GM18858 (cell line): ENCODE measurements at regions not wholly inside any gene's neighbourhood (a gene's known extent, or its start where the extent isn't known, plus 50 kb on each side); places are given as distances from the start of the nearest gene placed in this dataset.

Experiments used
- ATAC-seq: cut with Tn5 transposase; IDR thresholded peaks from one replicate; pipeline ENCODE4 v1.9.1; 2021; ENCODE audit not compliant: unreplicated experiment

DNA sequence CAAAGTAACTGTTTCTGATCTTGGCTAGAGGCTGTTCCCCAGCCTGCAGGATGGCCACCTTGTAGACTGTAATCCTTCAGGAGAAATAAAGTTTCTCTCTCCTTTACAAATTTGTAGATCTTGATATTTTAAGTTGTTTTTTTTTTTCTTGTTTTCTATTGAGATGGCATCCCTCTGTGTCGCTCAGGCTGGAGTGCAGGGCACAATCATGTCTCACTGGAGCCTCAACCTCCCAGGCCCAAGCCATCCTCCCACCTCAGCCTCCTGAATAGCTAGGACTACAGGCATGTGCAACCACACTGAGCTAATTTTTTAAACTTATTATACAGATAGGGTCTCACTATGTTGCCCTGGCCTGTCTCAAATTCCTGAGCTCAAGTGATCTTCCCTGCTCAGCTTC lies 389.8 kb upstream of the LRRC4C start:
- no peak for ATAC-seq

GRCh38 chr11:41851743-41852142 lies 392.3 kb upstream of the LRRC4C start:
- no peak for ATAC-seq

DNA sequence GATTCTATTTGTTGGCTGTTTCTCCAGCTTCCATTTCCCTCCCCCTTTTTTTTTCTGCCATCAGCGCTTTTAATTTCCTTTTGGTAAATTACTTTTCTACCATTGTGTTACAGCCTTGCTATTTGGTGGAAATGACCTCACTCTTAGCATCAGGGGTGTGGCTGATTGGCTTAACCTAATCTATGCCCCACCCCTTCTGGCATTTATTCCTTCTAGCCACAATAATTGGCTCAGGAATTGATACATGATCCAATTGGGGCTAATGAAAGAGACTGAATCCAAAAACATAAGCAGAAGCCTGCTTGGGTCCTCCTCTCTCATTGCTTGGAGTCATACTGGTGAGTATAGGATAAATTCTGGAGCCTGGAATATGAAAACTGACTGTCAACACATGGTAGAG lies 402.4 kb upstream of the LRRC4C start:
- no peak for ATAC-seq

- ATAC-seq: no peak
Measured at GRCh38 chr11:41866525-41866924, 407.1 kb upstream of the LRRC4C start.

DNA sequence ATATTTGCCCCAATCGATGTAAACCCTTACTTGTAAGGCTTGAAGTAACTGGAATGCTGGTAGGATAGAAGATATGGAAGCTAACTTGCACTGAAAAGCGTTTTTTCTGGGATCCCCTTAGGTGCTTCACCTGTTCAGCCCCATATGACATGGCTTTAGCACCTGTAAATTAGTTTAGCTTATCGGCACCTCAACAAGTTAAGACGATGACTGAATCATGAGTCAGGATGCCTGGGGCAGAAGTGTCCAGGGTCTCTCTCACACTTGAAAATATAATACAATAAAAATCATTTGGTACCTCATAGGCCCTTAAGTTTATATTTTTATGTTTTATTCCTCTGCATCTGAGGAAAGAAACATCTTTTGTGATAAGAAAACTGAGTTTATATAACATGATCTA lies 409.2 kb upstream of the LRRC4C start:
- ATAC-seq: no peak

DNA sequence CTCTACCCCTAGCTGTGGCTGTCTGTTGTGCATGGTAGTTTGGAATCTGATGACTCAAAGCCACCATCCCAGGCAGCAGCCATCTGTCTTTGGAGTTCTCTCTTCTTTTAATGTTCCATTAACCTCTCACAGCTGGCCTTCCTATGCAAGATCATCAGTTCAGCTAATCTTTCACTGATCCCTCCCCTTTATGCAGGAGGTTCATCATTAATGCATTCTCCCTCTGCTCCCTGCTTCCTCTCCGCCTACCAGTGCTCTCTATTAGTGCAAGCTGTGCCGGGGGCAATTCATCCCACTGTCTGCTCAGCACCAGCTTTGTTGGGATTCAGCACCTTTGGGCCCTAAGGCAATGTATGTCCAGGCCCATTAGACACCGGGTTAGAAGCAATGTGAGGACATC lies 413.0 kb upstream of the LRRC4C start:
- ATAC-seq: no peak

DNA sequence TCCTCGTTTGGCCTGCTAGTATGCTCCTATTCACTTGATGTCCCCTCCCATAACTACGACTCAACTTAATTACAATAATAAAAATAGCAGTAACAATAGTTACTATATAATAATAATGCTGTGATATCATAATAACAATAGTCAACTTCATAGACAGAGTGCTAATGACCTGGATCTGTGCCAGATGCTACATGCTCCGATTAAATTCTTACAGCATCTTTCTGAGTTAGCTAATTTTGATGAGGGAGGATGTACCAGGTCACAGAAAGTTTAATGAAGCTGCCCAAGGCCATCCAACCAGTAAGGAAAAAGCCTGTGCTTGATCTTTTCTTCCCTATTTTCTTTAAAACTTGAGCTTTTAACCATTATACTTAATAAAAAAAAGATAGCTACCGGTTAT lies 413.4 kb upstream of the LRRC4C start:
- ATAC-seq: no peak

GRCh38 chr11:41878095-41878494 lies 418.6 kb upstream of the LRRC4C start:
- ATAC-seq: no peak

DNA sequence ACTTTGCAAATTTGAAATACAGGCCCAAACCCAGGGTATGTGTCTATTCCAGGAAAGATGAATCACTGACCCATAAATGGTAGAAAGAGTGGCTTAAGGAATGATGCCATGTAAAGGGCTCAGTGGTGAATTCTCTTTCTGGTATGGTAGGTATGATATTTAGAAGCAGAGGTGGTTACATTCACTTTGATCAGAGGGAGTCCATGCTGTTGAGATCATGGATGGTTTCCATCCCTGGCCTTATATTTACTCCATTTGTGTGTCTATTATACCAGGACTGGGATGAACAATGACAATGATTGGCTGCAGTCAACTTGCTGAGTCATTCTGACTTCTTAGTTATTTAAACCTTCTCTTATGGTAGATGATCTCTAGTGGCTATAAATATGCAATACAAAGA lies 419.8 kb upstream of the LRRC4C start:
- no peak for ATAC-seq

DNA sequence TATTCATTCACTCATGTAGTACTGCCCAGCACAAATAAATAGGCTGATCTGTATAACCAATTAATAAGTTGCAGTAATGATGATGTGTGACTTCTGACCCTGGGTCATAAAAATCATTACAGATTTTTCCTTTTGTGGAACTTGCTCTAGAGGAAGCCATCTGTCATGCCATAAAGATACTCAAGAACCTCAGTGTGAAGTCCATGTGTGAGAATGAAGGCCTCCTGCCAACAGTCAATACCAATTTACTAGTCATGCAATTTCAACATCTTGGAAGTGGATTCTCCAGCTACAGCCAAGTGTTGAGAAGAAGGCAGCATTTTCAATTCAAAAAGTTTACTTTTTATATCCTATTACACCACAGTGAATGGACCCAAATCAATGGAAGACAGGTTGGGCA lies 435.6 kb upstream of the LRRC4C start:
- ATAC-seq: no peak

DNA sequence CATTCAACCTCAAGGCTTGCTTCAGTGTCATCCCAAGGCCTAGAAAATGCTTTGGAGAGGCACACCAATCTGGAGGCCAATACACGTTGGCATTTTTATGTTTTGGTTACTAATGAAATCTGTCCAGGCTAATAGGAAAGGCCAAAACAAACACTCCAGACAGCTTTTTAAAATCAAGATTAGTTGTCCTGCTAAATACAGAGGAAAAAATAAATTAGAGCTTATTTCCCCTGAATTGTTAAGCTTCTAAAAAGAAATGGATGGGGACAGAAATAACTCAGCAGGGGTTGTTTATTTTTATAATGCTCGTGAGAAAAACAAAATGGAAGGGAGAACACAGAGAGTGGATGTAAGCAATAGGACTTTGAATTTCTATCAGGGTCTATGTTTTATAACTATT lies 438.5 kb upstream of the LRRC4C start:
- no peak for ATAC-seq

DNA sequence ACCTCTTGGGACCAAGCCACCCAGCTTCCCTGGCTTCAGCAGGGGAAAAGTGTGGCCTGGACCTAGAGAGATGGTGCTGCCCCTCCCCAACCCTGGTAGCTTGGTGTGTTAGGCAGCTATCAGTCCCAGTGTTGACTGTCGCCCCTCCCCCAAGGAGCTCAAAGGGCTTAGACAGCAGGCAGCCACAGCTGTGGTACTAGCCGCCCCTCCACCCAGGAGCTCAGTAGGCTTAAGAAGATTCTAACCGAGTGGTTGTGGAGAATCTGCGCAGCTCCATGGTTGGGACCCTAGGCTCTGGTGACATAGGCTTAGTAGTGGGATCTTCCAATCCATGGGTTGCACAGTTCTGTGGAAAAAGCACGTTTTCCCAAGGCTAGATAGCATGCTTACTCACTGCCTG lies 458.4 kb upstream of the LRRC4C start:
- no peak for ATAC-seq

DNA sequence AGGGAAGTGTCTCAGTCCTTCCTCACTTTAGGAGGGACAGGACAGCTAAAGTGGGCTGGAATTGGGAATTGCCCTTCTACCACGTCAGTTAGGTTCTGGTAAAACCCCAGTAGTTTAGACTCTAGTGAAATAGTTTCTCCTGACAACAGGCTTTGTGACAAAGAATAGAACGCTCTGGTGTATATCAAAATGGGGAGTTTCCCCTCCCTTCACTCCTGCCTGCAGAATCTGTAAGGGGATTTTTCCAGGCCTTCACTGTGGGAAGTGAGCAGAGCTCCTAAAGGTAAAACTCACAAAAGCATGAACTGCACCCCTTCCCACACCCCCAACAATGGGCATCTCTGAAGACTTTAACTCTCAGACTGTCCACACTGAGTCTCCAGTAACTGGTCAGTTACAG lies 460.9 kb upstream of the LRRC4C start:
- no peak for ATAC-seq

- ATAC-seq: no peak
Measured at GRCh38 chr11:41921746-41922390, 462.4 kb upstream of the LRRC4C start.

- ATAC-seq: no peak
Measured at GRCh38 chr11:41926339-41926738, 466.9 kb upstream of the LRRC4C start.

DNA sequence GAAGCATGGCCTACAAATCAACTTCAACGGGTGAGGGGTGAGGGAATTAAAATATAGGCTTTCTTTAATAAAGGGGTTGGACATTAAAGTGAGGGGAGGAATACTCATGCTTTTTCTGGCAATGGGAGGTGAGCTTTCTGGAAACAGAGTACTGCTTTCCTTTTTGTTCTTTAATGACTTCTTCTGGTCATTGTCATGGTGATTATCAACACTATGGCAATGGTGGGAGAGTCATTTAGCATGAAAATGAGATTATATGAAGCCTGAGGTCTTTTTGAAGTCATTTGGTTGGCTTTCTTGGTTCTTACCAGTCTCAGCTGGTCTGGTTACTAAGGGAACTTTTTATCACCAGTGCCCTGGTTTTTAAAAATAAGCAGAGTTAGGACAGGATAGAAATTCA lies 475.8 kb upstream of the LRRC4C start:
- ATAC-seq: no peak

- ATAC-seq: no peak
Measured at GRCh38 chr11:41935795-41936194, 476.3 kb upstream of the LRRC4C start.

GRCh38 chr11:41943656-41944055 lies 484.2 kb upstream of the LRRC4C start:
- no peak for ATAC-seq

DNA sequence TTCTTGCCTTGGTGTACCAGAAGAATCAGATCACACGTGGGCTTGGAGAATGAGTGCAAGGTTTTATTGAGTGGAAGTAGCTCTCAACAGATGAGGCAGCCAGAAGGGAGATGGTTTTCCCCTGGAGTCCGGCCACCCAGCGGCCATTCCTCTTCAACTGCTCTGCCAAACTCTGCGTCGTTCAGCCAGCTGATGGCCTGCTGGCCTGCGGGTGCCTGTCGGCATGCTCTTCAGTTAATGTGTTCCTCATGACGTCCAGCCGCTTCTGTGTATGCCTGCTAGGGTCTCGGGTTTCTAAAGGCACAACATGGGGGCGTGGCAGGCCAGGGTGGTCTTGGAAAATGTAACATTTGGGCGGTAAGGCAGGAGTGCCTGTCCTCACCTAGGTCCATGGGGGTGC lies 487.9 kb upstream of the LRRC4C start:
- ATAC-seq: no peak

DNA sequence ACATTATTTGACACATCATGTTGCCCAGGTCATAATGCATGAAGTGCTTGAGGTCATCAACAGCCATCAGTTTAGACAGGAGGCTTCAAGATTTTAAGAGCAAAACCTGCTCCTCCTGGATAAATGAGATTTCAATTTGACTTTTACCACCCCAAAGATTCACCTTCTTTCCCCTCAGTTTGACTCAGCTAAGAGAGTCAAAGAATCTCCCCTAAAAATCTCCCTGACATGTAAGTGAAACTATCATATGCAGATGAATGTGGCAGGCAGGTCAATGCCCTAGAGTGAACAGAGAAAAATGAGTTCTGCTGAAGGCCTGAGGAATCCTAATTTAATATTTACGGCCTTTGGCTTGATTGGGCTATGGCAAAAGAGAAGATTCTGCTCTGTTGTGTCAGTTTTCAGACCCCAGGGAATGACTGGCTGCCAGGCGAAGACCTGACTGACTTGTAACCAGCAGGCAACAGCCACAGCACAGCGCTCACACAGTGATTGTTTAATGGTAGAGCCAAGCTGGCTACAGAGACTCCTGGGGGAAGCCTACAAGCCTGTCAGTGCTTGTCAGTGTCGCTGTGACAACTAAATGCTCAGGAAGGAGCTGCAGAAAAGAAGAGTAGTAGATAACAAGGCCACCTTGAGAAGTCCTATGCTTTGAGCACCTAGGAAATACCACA lies 491.2 kb upstream of the LRRC4C start:
- no peak for ATAC-seq

DNA sequence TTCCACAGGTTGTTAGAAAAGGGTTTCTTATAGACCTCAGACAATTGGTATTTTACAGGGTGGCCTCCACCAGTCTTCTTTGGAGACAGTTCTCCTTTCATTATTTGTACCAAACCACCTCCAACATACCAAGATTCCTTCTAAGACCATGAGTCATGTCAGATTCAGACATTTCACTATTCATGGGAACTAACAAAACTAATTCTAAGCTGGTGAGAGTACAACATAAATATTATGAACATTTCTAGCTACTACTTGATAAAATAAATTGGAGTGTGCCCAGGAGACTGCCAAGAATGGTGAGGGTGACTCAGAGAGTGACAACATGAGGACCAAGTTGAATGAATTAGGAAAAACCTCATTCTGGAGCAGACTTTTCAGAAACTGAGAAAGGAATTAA lies 494.6 kb upstream of the LRRC4C start:
- no peak for ATAC-seq

DNA sequence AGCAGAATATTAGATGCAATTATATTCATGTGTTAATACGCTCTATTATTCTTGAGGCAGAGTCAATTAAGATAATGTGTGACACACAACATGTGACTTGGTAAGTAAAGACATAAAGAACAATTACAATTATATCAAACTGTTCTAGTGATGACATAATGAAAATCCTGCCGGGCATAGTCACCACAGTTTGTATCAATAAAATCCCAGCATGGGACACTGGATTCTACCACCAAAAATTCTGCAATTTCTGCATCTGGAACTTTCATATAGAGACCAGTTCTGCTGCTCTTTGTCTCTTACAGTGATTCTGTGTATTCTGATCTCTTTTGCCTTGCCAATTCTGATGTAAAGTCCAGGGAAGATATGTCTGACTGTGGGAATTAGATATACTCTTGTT lies 495.6 kb upstream of the LRRC4C start:
- no peak for ATAC-seq
